ENCODE measurements at regions not wholly inside any gene's neighbourhood (a gene's known extent, or its start where the extent isn't known, plus 50 kb on each side); places are given as distances from the start of the nearest gene placed in this dataset.

- peak overlapping the region; percentile 16; the same call in 1 of the 2 replicates for H3K9ac ChIP-seq
- 4 to 7% methylated on average over 3 of the region's 3 CpGs for WGBS, 2 experiments (ENCODE audit: low coverage in 1 of 2, low lambda C conversion rate in 2 of 2, missing lambda C conversion rate in 2 of 2)
- peak; percentile 19 for DNase-seq
- H3F3A ChIP-seq (ENCODE audit: insufficient read depth) = peaks cover 24% of the 10 kb centered on the region
- no peaks in the 10 kb centered on the region for H3K9me3 ChIP-seq (ENCODE audit: low read depth)
- H3K79me2 ChIP-seq (ENCODE audit: insufficient read depth) = no peaks in the 10 kb centered on the region
- no peaks in the 10 kb centered on the region for H3K36me3 ChIP-seq (ENCODE audit: low read depth)
- peak overlapping the region; percentile 40 for H3K4me2 ChIP-seq (ENCODE audit: unreplicated experiment)
- peaks cover 23% of the 10 kb centered on the region for H3K4me1 ChIP-seq (ENCODE audit: insufficient read depth)
- in situ Hi-C loops (cut with MboI) = no loop called here
- H3K9me2 ChIP-seq (ENCODE audit: insufficient read depth) = no peaks in the 10 kb centered on the region
- no peak overlapping the region for H3K4me3 ChIP-seq
- H4K20me1 ChIP-seq (ENCODE audit: insufficient read depth) = no peaks in the 10 kb centered on the region
- TF ChIP-seq EZH2 (IDR thresholded peaks at IDR 0.05; ENCODE audit: insufficient read depth, poor library complexity, severe bottlenecking) = no peak
- TF ChIP-seq EZH2phosphoT487 (IDR thresholded peaks at IDR 0.05; ENCODE audit: insufficient read depth, low read depth) = no peak
- H2AFZ ChIP-seq = peak overlapping the region; percentile 84
- peak overlapping the region; percentile 61 for H3K27ac ChIP-seq
- H3K27me3 ChIP-seq (replicated peaks; ENCODE audit: insufficient read depth) = no peaks in the 10 kb centered on the region
These were observed 57.5 kb upstream of the NANOGP8 start for GRCh38 chr15:35142578-35142977.

- Histone ChIP-seq H3K9me2 (ENCODE audit: insufficient read depth) (no peaks in the 10 kb centered on the region), H3K4me3 (peak overlapping the region; percentile 6; the same call in 1 of the 2 replicates), H3F3A (ENCODE audit: insufficient read depth) (peaks cover 24% of the 10 kb centered on the region), H3K4me2 (ENCODE audit: unreplicated experiment) (peak overlapping the region; percentile 40), H2AFZ (peak overlapping the region; percentile 84), H3K27me3 (replicated peaks; ENCODE audit: insufficient read depth) (no peaks in the 10 kb centered on the region), H3K79me2 (ENCODE audit: insufficient read depth) (no peaks in the 10 kb centered on the region), H4K20me1 (ENCODE audit: insufficient read depth) (no peaks in the 10 kb centered on the region), H3K27ac (peak overlapping the region; percentile 61), H3K9ac (peak overlapping the region; percentile 24), H3K36me3 (ENCODE audit: low read depth) (no peaks in the 10 kb centered on the region), H3K9me3 (ENCODE audit: low read depth) (no peaks in the 10 kb centered on the region), H3K4me1 (ENCODE audit: insufficient read depth) (peaks cover 23% of the 10 kb centered on the region)
- DNase-seq = peak; percentile 85
- in situ Hi-C loops (cut with MboI) = no loop called here
- no peak for TF ChIP-seq EZH2phosphoT487 (IDR thresholded peaks at IDR 0.05; ENCODE audit: insufficient read depth, low read depth)
- TF ChIP-seq EZH2 (IDR thresholded peaks at IDR 0.05; ENCODE audit: insufficient read depth, poor library complexity, severe bottlenecking) = no peak
These were observed 56.8 kb upstream of the NANOGP8 start for GRCh38 chr15:35141743-35142471.

- TF ChIP-seq EZH2 (IDR thresholded peaks at IDR 0.05; ENCODE audit: insufficient read depth, poor library complexity, severe bottlenecking) = no peak
- TF ChIP-seq EZH2phosphoT487 (IDR thresholded peaks at IDR 0.05; ENCODE audit: insufficient read depth, low read depth) = no peak
- H3K27ac ChIP-seq = no peak overlapping the region
- no peak overlapping the region for H3K4me2 ChIP-seq (ENCODE audit: unreplicated experiment)
- H3F3A ChIP-seq (ENCODE audit: insufficient read depth) = peaks cover 24% of the 10 kb centered on the region
- H3K27me3 ChIP-seq (replicated peaks; ENCODE audit: insufficient read depth) = no peaks in the 10 kb centered on the region
- no peaks in the 10 kb centered on the region for H3K36me3 ChIP-seq (ENCODE audit: low read depth)
- no peak for DNase-seq
- H2AFZ ChIP-seq = no peak overlapping the region
- H3K9me3 ChIP-seq (ENCODE audit: low read depth) = no peaks in the 10 kb centered on the region
- H3K9me2 ChIP-seq (ENCODE audit: insufficient read depth) = no peaks in the 10 kb centered on the region
- H3K4me3 ChIP-seq = no peak overlapping the region
- H3K9ac ChIP-seq = no peak overlapping the region
- H3K4me1 ChIP-seq (ENCODE audit: insufficient read depth) = peaks cover 23% of the 10 kb centered on the region
- in situ Hi-C loops (cut with MboI) = no loop called here
- H3K79me2 ChIP-seq (ENCODE audit: insufficient read depth) = no peaks in the 10 kb centered on the region
- H4K20me1 ChIP-seq (ENCODE audit: insufficient read depth) = no peaks in the 10 kb centered on the region
- 96 to 98% methylated on average over 6 of the region's 6 CpGs for WGBS, 2 experiments (ENCODE audit: low coverage in 1 of 2, low lambda C conversion rate in 2 of 2, missing lambda C conversion rate in 2 of 2)
These were observed 54.7 kb upstream of the NANOGP8 start for GRCh38 chr15:35139822-35140221.

GRCh38 chr15:35137190-35137574, 52.1 kb upstream of the NANOGP8 start:
- H3F3A ChIP-seq (ENCODE audit: insufficient read depth) = peaks cover 13% of the 10 kb centered on the region
- H3K9me3 ChIP-seq (ENCODE audit: low read depth) = no peaks in the 10 kb centered on the region
- no peak for DNase-seq
- H3K36me3 ChIP-seq (ENCODE audit: low read depth) = no peaks in the 10 kb centered on the region
- H3K27ac ChIP-seq = no peak overlapping the region
- no peak overlapping the region for H2AFZ ChIP-seq
- no peaks in the 10 kb centered on the region for H3K27me3 ChIP-seq (replicated peaks; ENCODE audit: insufficient read depth)
- H3K9me2 ChIP-seq (ENCODE audit: insufficient read depth) = no peaks in the 10 kb centered on the region; the same call in 1 of the 2 replicates
- in situ Hi-C loops (cut with MboI) = no loop called here
- no peaks in the 10 kb centered on the region for H4K20me1 ChIP-seq (ENCODE audit: insufficient read depth)
- no peak overlapping the region for H3K9ac ChIP-seq
- TF ChIP-seq EZH2phosphoT487 (IDR thresholded peaks at IDR 0.05; ENCODE audit: insufficient read depth, low read depth) = no peak
- TF ChIP-seq EZH2 (IDR thresholded peaks at IDR 0.05; ENCODE audit: insufficient read depth, poor library complexity, severe bottlenecking) = no peak
- no peaks in the 10 kb centered on the region for H3K79me2 ChIP-seq (ENCODE audit: insufficient read depth)
- no peak overlapping the region for H3K4me2 ChIP-seq (ENCODE audit: unreplicated experiment)
- H3K4me1 ChIP-seq (ENCODE audit: insufficient read depth) = peaks cover 12% of the 10 kb centered on the region
- no peak overlapping the region for H3K4me3 ChIP-seq

Data from GM23248 (cell line).